ENCODE measurements at regions not wholly inside any gene's neighbourhood (a gene's known extent, or its start where the extent isn't known, plus 50 kb on each side); places are given as distances from the start of the nearest gene placed in this dataset.

- Histone ChIP-seq H3K4me1 (no peaks in the 10 kb centered on the region), H3K27ac (no peak overlapping the region), H3K4me3 (no peak overlapping the region), H3K36me3 (replicated peaks in 1 of 2; ENCODE audit: insufficient read depth in 1 of 2, low read depth in 2 of 2) (no peaks in the 10 kb centered on the region), H3K27me3 (no peaks in the 10 kb centered on the region), H3K9me3 (no peaks in the 10 kb centered on the region)
- intact Hi-C loops (cut with DNase I): no loop called here
- ATAC-seq: no peak
- no peak for DNase-seq
- no peak for TF ChIP-seq POLR2A (IDR thresholded peaks at IDR 0.05)
- no peak for TF ChIP-seq CTCF (IDR thresholded peaks at IDR 0.05)
- 55 to 75% methylated on average over 2 of the region's 2 CpGs for WGBS, 2 donors
Observed at GRCh38 chr2:122743021-122743675, 987.7 kb downstream of the TSN start.

GRCh38 chr2:122745603-122746002 is 990.2 kb downstream of the TSN start:
- no peaks in the 10 kb centered on the region for H3K9me3 ChIP-seq
- intact Hi-C loops (cut with DNase I): no loop called here
- no peak for DNase-seq
- no peaks in the 10 kb centered on the region for H3K27me3 ChIP-seq
- no peak for TF ChIP-seq POLR2A (IDR thresholded peaks at IDR 0.05)
- no peak for TF ChIP-seq CTCF (IDR thresholded peaks at IDR 0.05)
- ATAC-seq: no peak
- no peak overlapping the region for H3K27ac ChIP-seq
- H3K4me1 ChIP-seq: no peaks in the 10 kb centered on the region
- H3K4me3 ChIP-seq: no peak overlapping the region
- WGBS, 2 donors: 63 to 70% methylated on average over 4 of the region's 4 CpGs
- H3K36me3 ChIP-seq (replicated peaks in 1 of 2; ENCODE audit: insufficient read depth in 1 of 2, low read depth in 2 of 2): no peaks in the 10 kb centered on the region

DNA sequence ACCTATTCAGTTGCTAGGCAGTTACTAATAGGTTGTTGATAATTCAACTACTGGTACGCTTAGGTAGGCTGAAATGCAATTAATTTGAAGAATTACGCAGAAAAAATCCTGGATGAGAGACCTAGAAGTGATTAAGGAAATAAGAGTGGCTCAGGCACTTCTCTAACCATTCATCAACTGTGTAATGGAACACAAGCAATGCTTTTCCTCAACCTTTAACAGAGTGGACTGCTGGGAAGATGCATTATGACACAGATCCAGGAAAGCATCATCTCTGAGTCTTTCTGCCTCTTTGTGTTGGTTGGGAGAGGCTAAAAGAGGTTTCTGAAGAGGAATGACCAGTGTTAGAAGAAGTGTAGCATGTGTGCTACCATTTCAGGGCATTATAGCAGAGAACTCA is 992.2 kb downstream of the TSN start:
- TF ChIP-seq CTCF (IDR thresholded peaks at IDR 0.05) (no peak), POLR2A (IDR thresholded peaks at IDR 0.05) (no peak)
- H3K27ac ChIP-seq: no peak overlapping the region
- no peaks in the 10 kb centered on the region for H3K4me1 ChIP-seq
- no peaks in the 10 kb centered on the region for H3K36me3 ChIP-seq (replicated peaks in 1 of 2; ENCODE audit: insufficient read depth in 1 of 2, low read depth in 2 of 2)
- DNase-seq (no peak), ATAC-seq (no peak)
- WGBS, 2 donors: 76 to 82% methylated on average over 2 of the region's 2 CpGs
- H3K4me3 ChIP-seq: no peak overlapping the region
- intact Hi-C loops (cut with DNase I): no loop called here
- no peaks in the 10 kb centered on the region for H3K9me3 ChIP-seq
- H3K27me3 ChIP-seq: no peaks in the 10 kb centered on the region

- WGBS, 2 donors: 16 to 34% methylated on average over 4 of the region's 4 CpGs
- Histone ChIP-seq H3K9me3 (no peaks in the 10 kb centered on the region), H3K36me3 (replicated peaks in 1 of 2; ENCODE audit: insufficient read depth in 1 of 2, low read depth in 2 of 2) (no peaks in the 10 kb centered on the region), H3K4me3 (no peak overlapping the region), H3K4me1 (no peaks in the 10 kb centered on the region), H3K27ac (no peak overlapping the region), H3K27me3 (no peaks in the 10 kb centered on the region)
- no peak for ATAC-seq
- no peak for TF ChIP-seq CTCF (IDR thresholded peaks at IDR 0.05)
- no peak for TF ChIP-seq POLR2A (IDR thresholded peaks at IDR 0.05)
- no peak for DNase-seq
- intact Hi-C loops (cut with DNase I): no loop called here
Observed at GRCh38 chr2:122748552-122749011, 993.1 kb downstream of the TSN start.

- WGBS, 2 donors: 12 to 18% methylated on average over 1 of the region's 1 CpG
- H3K9me3 ChIP-seq: no peaks in the 10 kb centered on the region
- TF ChIP-seq CTCF (IDR thresholded peaks at IDR 0.05) (no peak), POLR2A (IDR thresholded peaks at IDR 0.05) (no peak)
- intact Hi-C loops (cut with DNase I): no loop called here
- ATAC-seq: no peak
- no peaks in the 10 kb centered on the region for H3K27me3 ChIP-seq
- H3K4me3 ChIP-seq: no peak overlapping the region
- H3K36me3 ChIP-seq (replicated peaks in 1 of 2; ENCODE audit: insufficient read depth in 1 of 2, low read depth in 2 of 2): no peaks in the 10 kb centered on the region
- no peak overlapping the region for H3K27ac ChIP-seq
- H3K4me1 ChIP-seq: no peaks in the 10 kb centered on the region
- DNase-seq: no peak
Observed at GRCh38 chr2:122749405-122749804, 994.0 kb downstream of the TSN start.

Data from body of pancreas (tissue), 4 donors.